Endothelial cell of umbilical vein (primary cell): ENCODE measurements at regions not wholly inside any gene's neighbourhood (a gene's known extent, or its start where the extent isn't known, plus 50 kb on each side); places are given as distances from the start of the nearest gene placed in this dataset.

Experiments used
- BruUV-seq: library from RNA; stranded (reverse); fragments of 400-500 nt; replicated peaks from 2 replicates; lab custom pipeline; 2021; lab: Mats Ljungman, UMichigan
- CTCF ChIA-PET: fragments of 300-600, 350-600 bp; sonication (Branson Sonifier 250); formaldehyde crosslinking; loops from one replicate; lab custom pipeline; 2021; ENCODE audit warnings: antibody characterized with exemption, inconsistent platforms; lab: Charles Lee
- POLR2A ChIA-PET: fragments of 300-600, 350-600 bp; sonication (Branson Sonifier 250); formaldehyde crosslinking; loops from one replicate; lab custom pipeline; 2021; ENCODE audit warnings: antibody characterized with exemption, inconsistent platforms; lab: Charles Lee
- DNase-seq: peaks from one replicate; pipeline ENCODE4 v3.0.0-alpha.2; 2011; ENCODE audit warnings: low read depth, low spot score
- FAIRE-seq: peaks from 2 replicates; lab custom pipeline; 2011; peaks lifted over from hg19 to GRCh38; lab: Jason Lieb, UNC
- H2AFZ ChIP-seq: 2 replicates; pipeline ENCODE4 v1.6.0; 2012; ENCODE audit warnings: low read depth, low read length, control low read depth, inconsistent platforms
- H3K27ac ChIP-seq: 2 replicates; pipeline ENCODE4 v1.5.1; 2011; ENCODE audit warnings: low read depth, mild to moderate bottlenecking, control low read depth, low read length, moderate library complexity; ENCODE audit not compliant: insufficient read depth
- H3K27me3 ChIP-seq, 2 experiments: 2 replicates each; pipeline versions ENCODE4 v1.6.0 to v1.6.1; 2011; ENCODE audit warnings: low read length in 2 of 2, mixed read lengths in 1 of 2; ENCODE audit not compliant: control insufficient read depth in 2 of 2, insufficient read depth in 2 of 2
- H3K36me3 ChIP-seq, 2 experiments: 2 replicates in 1 of 2; 3 replicates in 1 of 2; pipeline ENCODE4 v1.5.1; 2011; ENCODE audit warnings: low read length in 2 of 2, mild to moderate bottlenecking in 1 of 2, moderate library complexity in 1 of 2; ENCODE audit not compliant: control insufficient read depth in 2 of 2, insufficient read depth in 2 of 2; ENCODE audit errors: extremely low read depth in 1 of 2
- H3K4me1 ChIP-seq: 3 replicates; pipeline ENCODE4 v1.5.1; 2011; ENCODE audit warnings: mild to moderate bottlenecking, low read length; ENCODE audit not compliant: control insufficient read depth, insufficient read depth; ENCODE audit errors: extremely low read depth
- H3K4me2 ChIP-seq: 2 replicates; pipeline ENCODE4 v1.6.1; 2011; ENCODE audit warnings: low read length, control low read depth, mixed read lengths; ENCODE audit not compliant: insufficient read depth
- H3K4me3 ChIP-seq, 3 experiments: fragments of 200-600 bp in 1 of 3; sonication (generic), shearing (Covaris generic) in 1 of 3; replicated peaks in 1 of 3; 2 replicates each; pipeline ENCODE4 v1.5.1; 2011 to 2016; ENCODE audit warnings: control low read depth in 3 of 3, low read length in 3 of 3, mild to moderate bottlenecking in 2 of 3, inconsistent platforms in 1 of 3, low read depth in 1 of 3, moderate library complexity in 1 of 3; ENCODE audit not compliant: insufficient read depth in 1 of 3
- H3K79me2 ChIP-seq: 2 replicates; pipeline ENCODE4 v1.6.0; 2012; ENCODE audit warnings: low read length, inconsistent platforms; ENCODE audit not compliant: control insufficient read depth, insufficient read depth
- H3K9ac ChIP-seq: replicated peaks from 2 replicates; pipeline ENCODE3; 2011; ENCODE audit warnings: low read length, control low read depth; ENCODE audit not compliant: insufficient read depth; ENCODE audit errors: extremely low read depth
- H3K9me1 ChIP-seq: replicated peaks from 3 replicates; pipeline ENCODE4 v1.6.0; 2011; ENCODE audit warnings: mild to moderate bottlenecking, low read length; ENCODE audit not compliant: control insufficient read depth, insufficient read depth; ENCODE audit errors: extremely low read depth
- H3K9me3 ChIP-seq: replicated peaks from 2 replicates; pipeline ENCODE4 v1.5.1; 2012; ENCODE audit warnings: low read length, inconsistent platforms; ENCODE audit not compliant: control insufficient read depth, insufficient read depth
- H4K20me1 ChIP-seq: replicated peaks from 2 replicates; pipeline ENCODE3; 2011; ENCODE audit warnings: mild to moderate bottlenecking, low read length; ENCODE audit not compliant: control insufficient read depth, insufficient read depth; ENCODE audit errors: extremely low read depth
- EZH2 ChIP-seq: IDR thresholded peaks from 2 replicates; pipeline ENCODE4 v1.6.1; 2012; ENCODE audit warnings: borderline replicate concordance, low read depth, mild to moderate bottlenecking, moderate library complexity, low read length, inconsistent platforms; ENCODE audit not compliant: severe bottlenecking
- FOS ChIP-seq: IDR thresholded peaks from 2 replicates; pipeline ENCODE4 v1.6.1; 2011; ENCODE audit warnings: mild to moderate bottlenecking, low read length, moderate library complexity, borderline replicate concordance; ENCODE audit not compliant: insufficient read depth
- GATA2 ChIP-seq: IDR thresholded peaks from 2 replicates; pipeline ENCODE4 v1.7.0; 2011; ENCODE audit warnings: low read depth, mild to moderate bottlenecking, moderate library complexity, mixed read lengths, low read length; ENCODE audit not compliant: insufficient read length, insufficient read depth
- JUN ChIP-seq: IDR thresholded peaks from 2 replicates; pipeline ENCODE4 v1.6.1; 2011; ENCODE audit warnings: borderline replicate concordance, low read depth; ENCODE audit not compliant: insufficient read length, insufficient read depth
- MYC ChIP-seq: IDR thresholded peaks from one replicate; pipeline ENCODE4 v1.6.1; 2011; ENCODE audit warnings: mild to moderate bottlenecking, low read depth, low read length
- POLR2A ChIP-seq: IDR thresholded peaks from 2 replicates; pipeline ENCODE4 v1.6.1; 2012; ENCODE audit warnings: low read depth, mild to moderate bottlenecking, control low read depth, low read length
- POLR2AphosphoS5 ChIP-seq: IDR thresholded peaks from 2 replicates; pipeline ENCODE4 v1.6.1; 2012; ENCODE audit warnings: low read depth, mild to moderate bottlenecking, control low read depth, low read length, moderate library complexity; ENCODE audit not compliant: insufficient read depth
- dilution Hi-C: fragments of 300-500 bp; cut with MboI; formaldehyde crosslinking; loops from one replicate; pipeline ENCODE4 v1.15.0; 2019; ENCODE audit warnings: low sequenced_read_pairs; ENCODE audit not compliant: extremely low pct_ligation_motif_present
- intact Hi-C: fragments of 100-400 bp; cut with micrococcal nuclease; formaldehyde crosslinking; loops from one replicate; pipeline ENCODE4 v1.10.0; 2022
- TF ChIP-seq, protein P1 (sequence below), 2 donors: IDR thresholded peaks; 1 replicate in 1 of 2; 2 replicates in 1 of 2; pipeline ENCODE4 v1.5.1; 2011; ENCODE audit warnings: low read length in 2 of 2, mild to moderate bottlenecking in 2 of 2, moderate library complexity in 2 of 2, control low read depth in 1 of 2, inconsistent platforms in 1 of 2, low read depth in 1 of 2; ENCODE audit not compliant: insufficient read depth in 1 of 2; ENCODE audit errors: extremely low read depth in 1 of 2
- TF ChIP-seq, protein P2 (sequence below): IDR thresholded peaks from 2 replicates; pipeline ENCODE4 v1.6.1; 2011; ENCODE audit not compliant: insufficient read depth, insufficient read length

DNA sequence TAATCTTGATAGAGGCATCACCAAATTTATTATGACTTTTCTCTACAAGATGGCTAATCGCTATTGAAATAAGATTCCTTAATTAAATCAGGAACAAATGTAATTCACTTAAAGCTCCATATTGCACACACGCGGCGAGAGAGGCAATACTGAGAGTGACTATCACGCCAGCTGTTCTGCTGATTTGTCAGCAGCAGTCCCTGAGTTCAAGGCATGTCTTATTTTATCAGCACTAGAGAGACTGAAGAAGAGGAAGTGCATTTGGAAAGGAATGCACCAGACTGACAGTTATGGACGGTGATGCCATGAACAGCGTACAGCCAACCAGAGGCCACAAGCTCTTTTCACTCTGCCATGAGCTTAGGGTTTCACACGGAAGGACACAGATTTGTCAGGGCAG is 83.6 kb upstream of the SLCO3A1 start:
- no TSS peak for BruUV-seq
- CTCF ChIA-PET = no interaction called here

More for the DNA sequence above, 83.6 kb upstream of the SLCO3A1 start:
- POLR2A ChIA-PET = no interaction called here
- Histone ChIP-seq H3K27ac (no peak overlapping the region), H3K9me3 (peaks cover 2% of the 10 kb centered on the region), H2AFZ (no peak overlapping the region), H4K20me1 (no peaks in the 10 kb centered on the region), H3K36me3 (no peaks in the 10 kb centered on the region), H3K79me2 (no peaks in the 10 kb centered on the region), H3K27me3 (no peaks in the 10 kb centered on the region), H3K9ac (no peak overlapping the region), H3K4me1 (no peaks in the 10 kb centered on the region), H3K4me3 (no peak overlapping the region), H3K9me1 (no peaks in the 10 kb centered on the region), H3K4me2 (no peak overlapping the region)
- dilution Hi-C loops (no loop called here), intact Hi-C loops (no loop called here)
- FAIRE-seq (no peak), DNase-seq (no peak)
- TF ChIP-seq POLR2AphosphoS5 (no peak), GATA2 (no peak), EZH2 (no peak), POLR2A (no peak), JUN (no peak), FOS (no peak), MYC (no peak)
- TF ChIP-seq, protein P1, sequence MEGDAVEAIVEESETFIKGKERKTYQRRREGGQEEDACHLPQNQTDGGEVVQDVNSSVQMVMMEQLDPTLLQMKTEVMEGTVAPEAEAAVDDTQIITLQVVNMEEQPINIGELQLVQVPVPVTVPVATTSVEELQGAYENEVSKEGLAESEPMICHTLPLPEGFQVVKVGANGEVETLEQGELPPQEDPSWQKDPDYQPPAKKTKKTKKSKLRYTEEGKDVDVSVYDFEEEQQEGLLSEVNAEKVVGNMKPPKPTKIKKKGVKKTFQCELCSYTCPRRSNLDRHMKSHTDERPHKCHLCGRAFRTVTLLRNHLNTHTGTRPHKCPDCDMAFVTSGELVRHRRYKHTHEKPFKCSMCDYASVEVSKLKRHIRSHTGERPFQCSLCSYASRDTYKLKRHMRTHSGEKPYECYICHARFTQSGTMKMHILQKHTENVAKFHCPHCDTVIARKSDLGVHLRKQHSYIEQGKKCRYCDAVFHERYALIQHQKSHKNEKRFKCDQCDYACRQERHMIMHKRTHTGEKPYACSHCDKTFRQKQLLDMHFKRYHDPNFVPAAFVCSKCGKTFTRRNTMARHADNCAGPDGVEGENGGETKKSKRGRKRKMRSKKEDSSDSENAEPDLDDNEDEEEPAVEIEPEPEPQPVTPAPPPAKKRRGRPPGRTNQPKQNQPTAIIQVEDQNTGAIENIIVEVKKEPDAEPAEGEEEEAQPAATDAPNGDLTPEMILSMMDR (IDR thresholded peaks at IDR 0.05; ENCODE audit: extremely low read depth in 1 of 2, insufficient read depth in 1 of 2, low read depth in 1 of 2, low read length in 2 of 2) = no peak
- TF ChIP-seq, protein P2, sequence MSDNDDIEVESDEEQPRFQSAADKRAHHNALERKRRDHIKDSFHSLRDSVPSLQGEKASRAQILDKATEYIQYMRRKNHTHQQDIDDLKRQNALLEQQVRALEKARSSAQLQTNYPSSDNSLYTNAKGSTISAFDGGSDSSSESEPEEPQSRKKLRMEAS = no peak
